HG03457 (cell line): ENCODE measurements at regions not wholly inside any gene's neighbourhood (a gene's known extent, or its start where the extent isn't known, plus 50 kb on each side); places are given as distances from the start of the nearest gene placed in this dataset.

Experiments
- ATAC-seq: cut with Tn5 transposase; IDR thresholded peaks from one replicate; pipeline ENCODE4 v1.9.1; 2021; ENCODE audit warnings: moderate number of reproducible peaks; ENCODE audit not compliant: unreplicated experiment

GRCh38 chr15:101124731-101125451 is 127.0 kb downstream of the CHSY1 start:
- no peak for ATAC-seq

DNA sequence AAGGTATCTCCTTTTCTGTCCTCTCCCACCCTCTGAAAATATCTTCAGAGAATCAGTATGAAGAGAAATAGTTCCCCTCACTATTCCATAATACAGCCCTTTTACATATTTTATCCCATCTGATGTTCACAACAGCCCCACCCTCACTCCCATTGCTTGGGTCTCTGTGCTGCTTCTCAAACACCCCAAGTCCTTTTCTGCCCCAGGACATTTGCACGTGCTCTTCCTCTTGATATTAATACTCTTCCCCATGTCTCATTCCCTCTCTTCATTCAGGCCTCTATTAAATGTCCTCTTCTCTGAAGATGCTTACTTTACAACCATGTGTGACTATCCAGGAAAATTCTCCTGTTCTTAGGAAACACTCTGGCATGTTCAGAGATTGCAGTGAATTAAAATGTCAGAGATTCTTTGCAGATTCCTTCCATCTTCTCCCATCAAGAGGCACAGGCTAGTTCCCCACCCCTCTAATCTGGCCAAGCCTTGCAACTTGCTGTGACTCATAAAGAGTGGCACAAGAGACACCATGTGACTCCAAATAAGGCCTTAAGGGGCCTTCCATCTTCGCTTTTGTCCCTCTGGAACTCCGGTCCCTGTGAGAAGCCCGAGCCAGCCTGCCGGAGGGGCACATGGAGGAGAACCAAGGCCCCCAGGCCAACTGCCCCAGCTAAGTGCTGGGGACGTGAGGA is 128.5 kb downstream of the CHSY1 start:
- no peak for ATAC-seq

- ATAC-seq, result no peak
Observed at GRCh38 chr15:101122806-101123205, 129.0 kb downstream of the CHSY1 start.

GRCh38 chr15:101122266-101122665 is 129.6 kb downstream of the CHSY1 start:
- ATAC-seq, result no peak

DNA sequence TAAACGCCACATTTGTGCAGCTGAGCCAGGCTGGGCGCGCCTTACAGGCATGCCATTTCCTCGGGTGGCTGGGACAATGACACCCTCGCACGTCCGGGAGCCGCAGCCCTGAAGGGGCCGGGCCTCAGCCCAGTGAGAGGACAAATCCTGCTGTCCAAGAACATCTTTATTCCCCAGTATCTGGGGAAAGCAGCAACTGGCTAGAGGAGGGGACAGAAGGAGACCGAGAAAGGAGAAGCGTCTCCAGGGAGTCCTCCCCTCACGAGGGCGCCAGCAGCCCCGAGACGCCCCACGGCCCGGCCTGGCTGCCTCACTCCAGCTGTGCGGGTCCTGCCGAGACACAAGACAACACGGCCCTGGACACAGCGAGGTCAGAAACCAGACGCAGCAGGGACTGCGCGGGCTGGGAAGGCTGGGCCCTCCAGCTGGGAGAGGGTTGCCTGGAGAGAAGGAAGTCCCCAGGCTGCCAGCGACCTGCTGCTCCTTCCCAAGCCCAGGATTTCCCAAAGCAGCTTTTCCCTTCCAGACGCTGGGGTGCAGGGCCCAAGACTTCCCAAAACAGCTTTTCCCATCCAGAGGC is 130.2 kb downstream of the CHSY1 start:
- peak; percentile 41 for ATAC-seq

DNA sequence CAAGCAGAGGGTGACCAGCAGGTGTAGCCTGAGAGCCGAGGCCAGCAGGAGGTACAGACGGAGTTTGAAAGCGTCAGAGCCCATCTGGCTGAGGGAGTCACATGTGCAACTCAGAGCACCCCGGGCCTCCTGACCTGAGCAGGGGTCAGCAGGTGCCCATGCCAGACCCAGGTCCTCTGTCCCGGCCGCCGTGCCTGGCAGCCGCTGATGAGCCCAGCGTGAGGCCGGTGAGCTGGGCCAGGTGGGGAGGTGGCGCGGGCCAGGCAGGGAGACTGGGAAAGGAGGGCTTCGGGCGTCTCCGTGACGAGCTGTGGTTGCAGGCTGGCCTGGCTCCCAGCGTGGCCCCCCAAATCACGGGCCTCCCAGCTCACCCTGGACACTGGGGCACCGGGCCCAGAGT is 130.9 kb downstream of the CHSY1 start:
- ATAC-seq, result no peak

DNA sequence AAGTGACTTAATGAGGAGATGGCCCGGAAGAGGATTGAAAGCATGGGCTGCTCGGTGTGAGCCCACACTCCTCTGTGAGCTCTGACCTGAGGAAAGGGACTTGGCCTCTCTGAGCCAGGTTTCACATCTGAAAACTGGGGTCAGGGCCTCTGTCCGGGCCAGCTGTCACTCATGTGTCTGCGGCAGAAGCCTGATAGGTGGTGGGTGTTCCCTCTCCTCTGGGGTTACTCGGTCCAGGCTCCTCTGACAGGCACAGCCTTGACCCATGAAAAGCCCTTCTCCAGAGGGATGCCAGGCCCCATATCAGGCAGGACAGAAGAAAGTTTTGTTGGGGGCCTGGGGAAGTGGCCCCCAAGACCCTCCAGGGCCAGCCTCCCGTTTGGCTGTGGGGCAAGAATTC is 131.4 kb downstream of the CHSY1 start:
- no peak for ATAC-seq
